ENCODE measurements at regions not wholly inside any gene's neighbourhood (a gene's known extent, or its start where the extent isn't known, plus 50 kb on each side); places are given as distances from the start of the nearest gene placed in this dataset.
"Not testable (repeated sequence)": the region's sequence is repeated elsewhere in the genome, so short reads cannot be mapped to it uniquely, and the experiment has no call there.

DNA sequence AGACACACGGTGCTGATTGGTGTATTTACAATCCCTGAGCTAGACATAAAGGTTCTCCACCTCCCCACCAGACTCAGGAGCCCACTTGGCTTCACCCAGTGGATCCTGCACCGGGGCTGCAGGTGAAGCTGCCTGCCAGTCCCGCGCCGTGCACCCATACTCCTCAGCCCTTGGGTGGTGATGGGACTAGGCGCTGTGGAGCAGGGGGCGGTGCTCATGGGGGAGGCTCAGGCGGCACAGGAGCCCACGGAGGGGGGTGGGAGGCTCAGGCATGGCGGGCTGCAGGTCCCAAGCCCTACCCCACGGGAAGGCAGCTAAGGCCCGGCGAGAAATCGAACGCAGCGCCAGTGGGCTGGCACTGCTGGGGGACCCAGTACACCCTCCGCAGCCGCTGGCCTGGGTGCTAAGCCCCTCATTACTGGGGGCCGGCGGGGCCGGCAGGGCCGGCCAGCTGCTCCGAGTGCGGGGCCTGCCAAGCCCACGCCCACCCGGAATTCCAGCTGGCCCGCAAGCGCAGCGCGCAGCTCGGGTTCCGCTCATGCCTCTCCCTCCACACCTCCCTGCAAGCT lies 1447.2 kb downstream of the RAPGEF2 start:
- TF ChIP-seq, protein P1, sequence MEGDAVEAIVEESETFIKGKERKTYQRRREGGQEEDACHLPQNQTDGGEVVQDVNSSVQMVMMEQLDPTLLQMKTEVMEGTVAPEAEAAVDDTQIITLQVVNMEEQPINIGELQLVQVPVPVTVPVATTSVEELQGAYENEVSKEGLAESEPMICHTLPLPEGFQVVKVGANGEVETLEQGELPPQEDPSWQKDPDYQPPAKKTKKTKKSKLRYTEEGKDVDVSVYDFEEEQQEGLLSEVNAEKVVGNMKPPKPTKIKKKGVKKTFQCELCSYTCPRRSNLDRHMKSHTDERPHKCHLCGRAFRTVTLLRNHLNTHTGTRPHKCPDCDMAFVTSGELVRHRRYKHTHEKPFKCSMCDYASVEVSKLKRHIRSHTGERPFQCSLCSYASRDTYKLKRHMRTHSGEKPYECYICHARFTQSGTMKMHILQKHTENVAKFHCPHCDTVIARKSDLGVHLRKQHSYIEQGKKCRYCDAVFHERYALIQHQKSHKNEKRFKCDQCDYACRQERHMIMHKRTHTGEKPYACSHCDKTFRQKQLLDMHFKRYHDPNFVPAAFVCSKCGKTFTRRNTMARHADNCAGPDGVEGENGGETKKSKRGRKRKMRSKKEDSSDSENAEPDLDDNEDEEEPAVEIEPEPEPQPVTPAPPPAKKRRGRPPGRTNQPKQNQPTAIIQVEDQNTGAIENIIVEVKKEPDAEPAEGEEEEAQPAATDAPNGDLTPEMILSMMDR (IDR thresholded peaks at IDR 0.05; ENCODE audit: insufficient read depth, low read depth, low read length), result not testable (repeated sequence)
- not testable (repeated sequence) for TF ChIP-seq EZH2 (IDR thresholded peaks at IDR 0.05; ENCODE audit: insufficient read depth, low read length)
